SK-N-MC (cell line): ENCODE measurements at regions not wholly inside any gene's neighbourhood (a gene's known extent, or its start where the extent isn't known, plus 50 kb on each side); places are given as distances from the start of the nearest gene placed in this dataset.
"Not testable (repeated sequence)": the region's sequence is repeated elsewhere in the genome, so short reads cannot be mapped to it uniquely, and the experiment has no call there.

ENCODE experiments used
- DNase-seq: peaks from one replicate; pipeline ENCODE4 v3.0.0-alpha.2; 2011; ENCODE audit warnings: low read depth, low spot score
- H3K27ac ChIP-seq: fragments of 200-600 bp; sonication (generic); 2 replicates; pipeline ENCODE4 v1.5.1; 2016; ENCODE audit warnings: mixed run types
- H3K36me3 ChIP-seq: fragments of 200-600 bp; sonication (generic); 2 replicates; pipeline ENCODE4 v1.6.1; 2017; ENCODE audit warnings: antibody characterized with exemption, low read length, mixed read lengths; ENCODE audit not compliant: insufficient read depth
- H3K4me3 ChIP-seq: fragments of 200-600 bp; sonication (generic); 2 replicates; pipeline ENCODE4 v1.5.1; 2016
- H3K9ac ChIP-seq: fragments of 200-600 bp; sonication (generic); 2 replicates; pipeline ENCODE4 v1.8.0; 2017; ENCODE audit warnings: mixed run types, mixed read lengths; ENCODE audit not compliant: insufficient read length
- H3K9me3 ChIP-seq: fragments of 200-600 bp; sonication (generic); 2 replicates; pipeline ENCODE4 v1.6.1; 2017; ENCODE audit warnings: low read depth, mild to moderate bottlenecking, antibody characterized with exemption, low read length, moderate library complexity, mixed read lengths
- EZH2 ChIP-seq: fragments of 200-600 bp; sonication (generic); IDR thresholded peaks from one replicate; pipeline ENCODE4 v1.6.1; 2017; ENCODE audit warnings: antibody characterized with exemption
- FOXP2 ChIP-seq: optimal IDR thresholded peaks from 2 replicates; pipeline ENCODE3; 2011; ENCODE audit warnings: mild to moderate bottlenecking, moderate library complexity; ENCODE audit not compliant: insufficient read depth; ENCODE audit errors: extremely low read length, control extremely low read depth
- POLR2AphosphoS5 ChIP-seq: IDR thresholded peaks from 2 replicates; pipeline ENCODE4 v1.6.1; 2012; ENCODE audit warnings: mild to moderate bottlenecking, low read depth, low read length, borderline replicate concordance

- not testable (repeated sequence) for H3K36me3 ChIP-seq, H3K9ac ChIP-seq, H3K27ac ChIP-seq, H3K9me3 ChIP-seq, DNase-seq, H3K4me3 ChIP-seq
Observed at GRCh38 chr6:58016614-58017013, 699.2 kb downstream of the PRIM2 start.

DNA sequence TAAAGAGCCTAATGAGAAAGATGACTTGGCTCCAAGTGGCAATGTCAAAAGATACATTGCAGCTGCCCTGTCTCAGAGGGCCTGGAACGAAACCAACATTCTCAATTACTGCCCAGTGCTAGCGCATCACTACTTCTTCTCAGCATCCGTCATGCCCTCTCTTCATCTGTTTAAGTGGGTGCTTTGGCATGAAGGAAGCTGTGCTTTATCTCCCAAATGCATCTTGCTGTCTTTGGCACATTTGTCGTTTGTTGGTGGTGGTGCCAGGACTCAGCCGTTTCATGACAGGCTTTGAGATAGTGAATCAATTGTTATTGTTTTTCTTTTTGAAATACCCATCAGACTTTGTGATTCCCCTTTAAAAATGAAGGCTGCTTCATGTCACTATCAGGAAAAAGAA lies 710.8 kb downstream of the PRIM2 start:
- H3K27ac ChIP-seq, H3K4me3 ChIP-seq, DNase-seq, H3K36me3 ChIP-seq, H3K9ac ChIP-seq, H3K9me3 ChIP-seq: not testable (repeated sequence)

- H3K27ac ChIP-seq, H3K9ac ChIP-seq, H3K36me3 ChIP-seq, H3K9me3 ChIP-seq, DNase-seq, H3K4me3 ChIP-seq: not testable (repeated sequence)
Observed at GRCh38 chr6:58038213-58038612, 720.8 kb downstream of the PRIM2 start.

- not testable (repeated sequence) for H3K4me3 ChIP-seq, H3K9ac ChIP-seq, H3K27ac ChIP-seq, H3K36me3 ChIP-seq, H3K9me3 ChIP-seq, DNase-seq
Observed at GRCh38 chr6:58046584-58046983, 729.2 kb downstream of the PRIM2 start.

GRCh38 chr6:58047389-58047788 lies 730.0 kb downstream of the PRIM2 start:
- H3K9ac ChIP-seq, H3K27ac ChIP-seq, H3K4me3 ChIP-seq, DNase-seq, H3K36me3 ChIP-seq, H3K9me3 ChIP-seq: not testable (repeated sequence)

- DNase-seq, H3K27ac ChIP-seq, H3K36me3 ChIP-seq, H3K4me3 ChIP-seq, H3K9ac ChIP-seq, H3K9me3 ChIP-seq: not testable (repeated sequence)
Observed at GRCh38 chr6:58047865-58048264, 730.4 kb downstream of the PRIM2 start.

DNA sequence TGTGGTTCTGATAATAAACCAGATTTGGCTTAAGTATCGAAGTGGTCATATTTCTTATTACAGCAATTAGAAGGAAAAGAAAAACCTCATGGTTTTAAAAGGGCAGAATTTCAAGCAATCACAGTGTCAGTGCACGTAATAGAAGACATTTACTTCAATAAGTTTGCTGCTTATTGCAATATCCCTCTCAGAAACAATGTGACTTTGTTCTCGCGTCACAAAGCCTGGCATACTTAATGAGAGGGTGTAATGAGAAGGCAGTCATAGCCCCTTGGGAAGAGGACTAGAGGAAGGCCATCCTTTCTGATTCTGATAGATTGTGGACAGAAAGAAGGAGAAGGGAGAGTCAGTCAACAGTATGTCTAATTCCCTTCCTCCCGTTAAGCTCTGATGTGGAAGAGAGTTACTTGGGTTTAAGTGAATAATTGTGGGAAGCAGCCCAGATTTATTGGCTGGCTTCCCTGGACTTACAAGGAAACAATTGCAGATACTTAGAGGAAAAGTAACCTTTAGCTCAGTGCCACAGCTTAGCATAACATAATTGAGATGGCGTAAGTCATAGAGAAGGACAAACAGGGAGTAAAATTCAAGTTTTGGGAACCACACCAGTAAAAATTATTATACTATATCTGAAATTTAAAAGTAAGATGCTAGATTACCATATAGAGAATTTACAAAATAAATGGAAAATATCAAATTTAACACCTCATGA lies 738.2 kb downstream of the PRIM2 start:
- H3K36me3 ChIP-seq, H3K9ac ChIP-seq, H3K27ac ChIP-seq, H3K4me3 ChIP-seq, DNase-seq, H3K9me3 ChIP-seq: not testable (repeated sequence)

- H3K9ac ChIP-seq, H3K36me3 ChIP-seq, H3K27ac ChIP-seq, H3K9me3 ChIP-seq, H3K4me3 ChIP-seq, DNase-seq: not testable (repeated sequence)
Observed at GRCh38 chr6:58059701-58060100, 742.3 kb downstream of the PRIM2 start.

DNA sequence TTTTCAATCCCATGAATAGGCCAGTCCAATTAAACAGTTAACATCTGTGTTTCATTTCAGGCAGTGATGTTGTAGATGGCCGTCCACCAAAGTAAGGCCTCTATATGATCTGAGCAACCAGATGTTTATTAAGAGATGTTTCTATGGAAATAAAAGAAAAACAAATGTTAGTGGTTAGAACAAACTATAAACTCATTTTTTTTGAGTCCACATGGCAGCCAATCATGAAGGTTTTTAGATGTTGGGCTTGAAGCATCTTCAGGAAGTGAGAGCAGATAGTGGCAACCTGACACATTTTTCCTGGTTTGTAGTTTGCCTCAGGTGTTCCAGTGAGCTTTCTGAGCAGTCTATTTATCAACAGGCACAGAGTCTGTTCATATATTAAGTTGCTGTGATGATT lies 746.1 kb downstream of the PRIM2 start:
- not testable (repeated sequence) for H3K9ac ChIP-seq, H3K4me3 ChIP-seq, DNase-seq, H3K27ac ChIP-seq, H3K9me3 ChIP-seq, H3K36me3 ChIP-seq

GRCh38 chr6:58067867-58068548 lies 750.6 kb downstream of the PRIM2 start:
- not testable (repeated sequence) for H3K36me3 ChIP-seq, DNase-seq, H3K27ac ChIP-seq, H3K4me3 ChIP-seq, H3K9me3 ChIP-seq, H3K9ac ChIP-seq

- no peak overlapping the region for H3K4me3 ChIP-seq
- no peak overlapping the region for H3K9ac ChIP-seq
- H3K36me3 ChIP-seq, result no peaks in the 10 kb centered on the region
- no peak for TF ChIP-seq FOXP2
- TF ChIP-seq POLR2AphosphoS5, result no peak
- no peak for TF ChIP-seq EZH2
- no peak overlapping the region for H3K27ac ChIP-seq
- H3K9me3 ChIP-seq, result no peaks in the 10 kb centered on the region
- no peak for DNase-seq
Observed at GRCh38 chr6:58073263-58073662, 755.8 kb downstream of the PRIM2 start.

DNA sequence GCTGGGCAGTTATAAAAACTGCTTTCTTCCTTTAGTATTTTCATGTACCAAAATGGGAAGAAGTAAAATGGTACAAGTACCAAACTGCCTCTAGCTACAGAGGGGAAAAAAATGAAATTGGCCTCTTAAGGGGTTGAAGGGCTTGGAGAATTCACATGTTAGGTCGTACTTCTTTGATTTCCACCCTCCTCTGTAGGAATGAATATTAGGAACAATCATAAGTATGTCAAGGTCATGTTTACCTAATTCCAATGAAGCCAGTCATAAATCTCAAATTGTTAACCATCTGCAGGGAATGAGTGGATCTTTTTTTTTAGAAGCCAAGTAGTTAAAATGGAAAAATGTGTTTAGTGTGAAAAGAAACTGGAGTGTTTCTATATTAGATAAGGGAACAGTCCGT lies 772.6 kb downstream of the PRIM2 start:
- H3K9ac ChIP-seq, DNase-seq, H3K36me3 ChIP-seq, H3K4me3 ChIP-seq, H3K27ac ChIP-seq, H3K9me3 ChIP-seq: not testable (repeated sequence)

- not testable (repeated sequence) for H3K4me3 ChIP-seq, H3K36me3 ChIP-seq, H3K9me3 ChIP-seq, DNase-seq, H3K9ac ChIP-seq, H3K27ac ChIP-seq
Observed at GRCh38 chr6:58097251-58097650, 779.8 kb downstream of the PRIM2 start.
